Forelimb muscle (tissue), 1 donor: ENCODE measurements at regions not wholly inside any gene's neighbourhood (a gene's known extent, or its start where the extent isn't known, plus 50 kb on each side); places are given as distances from the start of the nearest gene placed in this dataset.
"Not testable (repeated sequence)": the region's sequence is repeated elsewhere in the genome, so short reads cannot be mapped to it uniquely, and the experiment has no call there.

Experiments
- DNase-seq: peaks from one replicate; pipeline ENCODE4 v3.0.0-alpha.2; 2013; ENCODE audit warnings: low read depth

- DNase-seq: no peak
Observed at GRCh38 chr4:33422656-33423055, 2702.5 kb downstream of the PCDH7 start.

- DNase-seq: no peak
Observed at GRCh38 chr4:33425936-33426335, 2705.8 kb downstream of the PCDH7 start.

GRCh38 chr4:33427676-33428075 is 2707.5 kb downstream of the PCDH7 start:
- no peak for DNase-seq

- no peak for DNase-seq
Observed at GRCh38 chr4:33429971-33430370, 2709.8 kb downstream of the PCDH7 start.

- no peak for DNase-seq
Observed at GRCh38 chr4:33437406-33437805, 2717.2 kb downstream of the PCDH7 start.

- DNase-seq: no peak
Observed at GRCh38 chr4:33446953-33447352, 2726.8 kb downstream of the PCDH7 start.

- DNase-seq: no peak
Observed at GRCh38 chr4:33448948-33449347, 2728.8 kb downstream of the PCDH7 start.

GRCh38 chr4:33453436-33453835 is 2733.3 kb downstream of the PCDH7 start:
- DNase-seq: no peak

- no peak for DNase-seq
Observed at GRCh38 chr4:33453916-33454315, 2733.7 kb downstream of the PCDH7 start.

GRCh38 chr4:33465565-33465964 is 2745.4 kb downstream of the PCDH7 start:
- DNase-seq: no peak

GRCh38 chr4:33467291-33467690 is 2747.1 kb downstream of the PCDH7 start:
- no peak for DNase-seq

- DNase-seq: no peak
Observed at GRCh38 chr4:33470805-33471204, 2750.6 kb downstream of the PCDH7 start.

GRCh38 chr4:33477715-33478114 is 2757.5 kb downstream of the PCDH7 start:
- DNase-seq: no peak

- no peak for DNase-seq
Observed at GRCh38 chr4:33482773-33483172, 2761.5 kb downstream of the ARAP2 start.

GRCh38 chr4:33485111-33485510 is 2759.2 kb downstream of the ARAP2 start:
- DNase-seq: no peak

- no peak for DNase-seq
Observed at GRCh38 chr4:33493231-33493630, 2751.1 kb downstream of the ARAP2 start.

- no peak for DNase-seq
Observed at GRCh38 chr4:33494150-33494549, 2750.2 kb downstream of the ARAP2 start.

GRCh38 chr4:33501587-33501986 is 2742.7 kb downstream of the ARAP2 start:
- DNase-seq: not testable (repeated sequence)

GRCh38 chr4:33512397-33512796 is 2731.9 kb downstream of the ARAP2 start:
- DNase-seq: no peak

GRCh38 chr4:33518856-33519255 is 2725.5 kb downstream of the ARAP2 start:
- no peak for DNase-seq

- DNase-seq: no peak
Observed at GRCh38 chr4:33532821-33533220, 2711.5 kb downstream of the ARAP2 start.

- DNase-seq: no peak
Observed at GRCh38 chr4:33536898-33537297, 2707.4 kb downstream of the ARAP2 start.

- DNase-seq: no peak
Observed at GRCh38 chr4:33537527-33537926, 2706.8 kb downstream of the ARAP2 start.

- no peak for DNase-seq
Observed at GRCh38 chr4:33543941-33544450, 2700.3 kb downstream of the ARAP2 start.

GRCh38 chr4:33551244-33551643 is 2693.1 kb downstream of the ARAP2 start:
- no peak for DNase-seq
